Hematopoietic multipotent progenitor cell treated with erythropoietin and hydrocortisone succinate and interleukin-3 and kit ligand, for 15 days (in vitro differentiated cells): ENCODE measurements at regions not wholly inside any gene's neighbourhood (a gene's known extent, or its start where the extent isn't known, plus 50 kb on each side); places are given as distances from the start of the nearest gene placed in this dataset.

Experiments
- DNase-seq: peaks from one replicate; pipeline ENCODE4 v3.0.0-alpha.2; 2015; ENCODE audit warnings: low spot score

GRCh38 chrX:69362856-69363255 is 141.3 kb upstream of the NALF2 start:
- DNase-seq = no peak

- no peak for DNase-seq
These were observed 141.8 kb upstream of the NALF2 start for GRCh38 chrX:69362354-69362753.

GRCh38 chrX:69361311-69361845 is 142.7 kb upstream of the NALF2 start:
- no peak for DNase-seq

- no peak for DNase-seq
These were observed 146.8 kb upstream of the NALF2 start for GRCh38 chrX:69357317-69357716.

GRCh38 chrX:69324851-69325250 is 159.6 kb upstream of the PJA1 start:
- DNase-seq = no peak

GRCh38 chrX:69323786-69324720 is 158.8 kb upstream of the PJA1 start:
- DNase-seq = no peak

GRCh38 chrX:69321789-69322188 is 156.5 kb upstream of the PJA1 start:
- no peak for DNase-seq

GRCh38 chrX:69321006-69321655 is 155.9 kb upstream of the PJA1 start:
- no peak for DNase-seq

- DNase-seq = no peak
These were observed 154.9 kb upstream of the PJA1 start for GRCh38 chrX:69320116-69320515.

- DNase-seq = no peak
These were observed 154.1 kb upstream of the PJA1 start for GRCh38 chrX:69319376-69319775.

- no peak for DNase-seq
These were observed 153.5 kb upstream of the PJA1 start for GRCh38 chrX:69318651-69319340.

GRCh38 chrX:69317721-69318120 is 152.5 kb upstream of the PJA1 start:
- no peak for DNase-seq

- no peak for DNase-seq
These were observed 149.4 kb upstream of the PJA1 start for GRCh38 chrX:69314436-69315348.

- DNase-seq = no peak
These were observed 148.5 kb upstream of the PJA1 start for GRCh38 chrX:69313617-69314290.

- DNase-seq = no peak
These were observed 146.8 kb upstream of the PJA1 start for GRCh38 chrX:69311936-69312670.

GRCh38 chrX:69309074-69309792 is 144.0 kb upstream of the PJA1 start:
- DNase-seq = no peak

GRCh38 chrX:69307756-69308155 is 142.5 kb upstream of the PJA1 start:
- DNase-seq = no peak

- no peak for DNase-seq
These were observed 141.8 kb upstream of the PJA1 start for GRCh38 chrX:69307029-69307428.

- DNase-seq = no peak
These were observed 140.8 kb upstream of the PJA1 start for GRCh38 chrX:69306063-69306404.
